ENCODE measurements at regions not wholly inside any gene's neighbourhood (a gene's known extent, or its start where the extent isn't known, plus 50 kb on each side); places are given as distances from the start of the nearest gene placed in this dataset.

GRCh38 chr13:85586422-85586831 is 212.8 kb downstream of the SLITRK6 start:
- H3K4me2 ChIP-seq (ENCODE audit: control insufficient read depth, insufficient read depth), result no peak overlapping the region
- H3K4me1 ChIP-seq (ENCODE audit: control insufficient read depth, insufficient read depth, low read length), result no peaks in the 10 kb centered on the region
- ATAC-seq (no peak), DNase-seq (ENCODE audit: low read depth, low spot score) (no peak), FAIRE-seq (no peak)
- H3K27ac ChIP-seq (ENCODE audit: control insufficient read depth, insufficient read depth), result no peak overlapping the region
- H3K27me3 ChIP-seq (replicated peaks in 1 of 2; ENCODE audit: control insufficient read depth in 2 of 2, insufficient read depth in 2 of 2, low read length in 1 of 2), result no peaks in the 10 kb centered on the region
- H3K79me2 ChIP-seq (ENCODE audit: control insufficient read depth, insufficient read depth, low read length), result no peaks in the 10 kb centered on the region
- intact Hi-C loops (cut with micrococcal nuclease; ENCODE audit: unreplicated experiment) (no loop called here), in situ Hi-C loops (cut with MboI) (no loop called here)
- ChIA-PET CTCF (no interaction called here), RAD21 (ENCODE audit: unreplicated experiment) (no interaction called here), POLR2A (no interaction called here), SMC1A (ENCODE audit: uncharacterized antibody, unreplicated experiment) (no interaction called here)
- BruUV-seq (replicated peaks), result no TSS peak
- TF ChIP-seq ZNF384 (IDR thresholded peaks at IDR 0.05; ENCODE audit: borderline replicate concordance, low read depth, low read length) (no peak), BMI1 (IDR thresholded peaks at IDR 0.05; ENCODE audit: borderline replicate concordance) (no peak), POLR2AphosphoS5 (IDR thresholded peaks at IDR 0.05; ENCODE audit: low read length) (no peak), MEF2B (IDR thresholded peaks at IDR 0.05; ENCODE audit: partially characterized antibody, poor library complexity, severe bottlenecking) (no peak), RELA (IDR thresholded peaks at IDR 0.05; ENCODE audit: borderline replicate concordance, partially characterized antibody) (no peak), BACH1 (IDR thresholded peaks at IDR 0.05; ENCODE audit: borderline replicate concordance) (no peak), FOS (IDR thresholded peaks at IDR 0.05; ENCODE audit: borderline replicate concordance, extremely low read depth, insufficient read length) (no peak), NBN (IDR thresholded peaks at IDR 0.05) (no peak), E2F8 (IDR thresholded peaks at IDR 0.05; ENCODE audit: low read depth, partially characterized antibody) (no peak), ELK1 (IDR thresholded peaks at IDR 0.05; ENCODE audit: low read depth, low read length) (no peak), BHLHE40 (IDR thresholded peaks at IDR 0.05; ENCODE audit: borderline replicate concordance in 1 of 2, low read depth in 2 of 2, low read length in 1 of 2) (no peak), HDGF (IDR thresholded peaks at IDR 0.05) (no peak), SMC3 (IDR thresholded peaks at IDR 0.05; ENCODE audit: borderline replicate concordance, low read length) (no peak)
- WGBS (ENCODE audit: insufficient coverage, insufficient replicate concordance, low lambda C conversion rate, missing lambda C conversion rate), result 29% methylated on average over 1 of the region's 1 CpG
- H3K9me3 ChIP-seq (replicated peaks; ENCODE audit: control insufficient read depth, insufficient read depth, low read length), result no peaks in the 10 kb centered on the region
- no peak overlapping the region for H3K4me3 ChIP-seq
- no peaks in the 10 kb centered on the region for H3K36me3 ChIP-seq (ENCODE audit: control insufficient read depth in 2 of 2, insufficient read depth in 2 of 2, low read length in 1 of 2)
- H3K9ac ChIP-seq (ENCODE audit: control insufficient read depth, insufficient read depth, low read length), result no peak overlapping the region
- H4K20me1 ChIP-seq (ENCODE audit: control insufficient read depth, insufficient read depth), result no peaks in the 10 kb centered on the region
- H2AFZ ChIP-seq (ENCODE audit: control insufficient read depth, low read depth, low read length), result no peak overlapping the region
